CD4-positive, CD25-positive, alpha-beta regulatory T cell (primary cell): ENCODE measurements at regions not wholly inside any gene's neighbourhood (a gene's known extent, or its start where the extent isn't known, plus 50 kb on each side); places are given as distances from the start of the nearest gene placed in this dataset.
A peak's percentile ranks its signal among the peaks of the same experiment; 100 is the strongest.
"Not testable (repeated sequence)": the region's sequence is repeated elsewhere in the genome, so short reads cannot be mapped to it uniquely, and the experiment has no call there.

ENCODE experiments used
- ATAC-seq, 2 donors: fragments of 150-1000 bp; cut with Tn5 transposase; one replicate each; pipeline ENCODE4 v1.10.0; 2021; ENCODE audit warnings: low read depth in 2 of 2, moderate number of reproducible peaks in 2 of 2, moderate library complexity in 1 of 2
- DNase-seq, 3 donors: peaks; one replicate each; pipeline versions ENCODE4 v3.0.0 to v3.0.0-alpha.2; 2012 to 2022; ENCODE audit warnings: mixed read lengths in 1 of 3
- H3K27ac ChIP-seq: one replicate; pipeline ENCODE4 v1.7.0; 2013; ENCODE audit warnings: mild to moderate bottlenecking, low read length; ENCODE audit not compliant: insufficient read depth, poor library complexity, severe bottlenecking
- H3K27me3 ChIP-seq: one replicate; pipeline ENCODE4 v1.7.0; 2013; ENCODE audit warnings: low read length; ENCODE audit not compliant: control insufficient read depth, insufficient read depth
- H3K36me3 ChIP-seq: one replicate; pipeline ENCODE4 v1.7.0; 2013; ENCODE audit warnings: mild to moderate bottlenecking, low read length, moderate library complexity; ENCODE audit not compliant: control insufficient read depth, insufficient read depth
- H3K4me1 ChIP-seq: 2 replicates; pipeline ENCODE4 v1.7.0; 2013; ENCODE audit warnings: mild to moderate bottlenecking, low read length; ENCODE audit not compliant: insufficient read depth, control insufficient read depth, poor library complexity, severe bottlenecking
- H3K4me3 ChIP-seq: one replicate; pipeline ENCODE4 v1.7.0; 2013; ENCODE audit warnings: low read depth, mild to moderate bottlenecking, low read length, moderate library complexity
- H3K9me3 ChIP-seq, 2 experiments: 1 replicate in 1 of 2; 2 replicates in 1 of 2; pipeline ENCODE4 v1.7.0; 2013; ENCODE audit warnings: low read length in 2 of 2, mild to moderate bottlenecking in 1 of 2, moderate library complexity in 1 of 2; ENCODE audit not compliant: control insufficient read depth in 2 of 2
- H3K27ac Mint-ChIP-seq, 3 donors: one replicate each; pipeline ENCODE4 v1.8.0; 2020 to 2022; ENCODE audit warnings: mild to moderate bottlenecking in 3 of 3, mixed read lengths in 3 of 3, moderate library complexity in 2 of 3
- H3K27me3 Mint-ChIP-seq: one replicate; pipeline ENCODE4 v1.8.0; 2022; ENCODE audit warnings: mild to moderate bottlenecking, mixed read lengths
- H3K36me3 Mint-ChIP-seq: one replicate; pipeline ENCODE4 v1.8.0; 2020; ENCODE audit warnings: mixed read lengths
- H3K4me1 Mint-ChIP-seq, 4 donors: one replicate each; pipeline ENCODE4 v1.8.0; 2020 to 2022; ENCODE audit warnings: mixed read lengths in 4 of 4, mild to moderate bottlenecking in 1 of 4
- H3K4me3 Mint-ChIP-seq, 4 donors: one replicate each; pipeline ENCODE4 v1.8.0; 2020 to 2022; ENCODE audit warnings: mild to moderate bottlenecking in 4 of 4, mixed read lengths in 4 of 4, moderate library complexity in 3 of 4
- H3K9me3 Mint-ChIP-seq, 7 donors: one replicate each; pipeline ENCODE4 v1.8.0; 2020 to 2022; ENCODE audit warnings: mixed read lengths in 7 of 7, mild to moderate bottlenecking in 3 of 7, moderate library complexity in 2 of 7

DNA sequence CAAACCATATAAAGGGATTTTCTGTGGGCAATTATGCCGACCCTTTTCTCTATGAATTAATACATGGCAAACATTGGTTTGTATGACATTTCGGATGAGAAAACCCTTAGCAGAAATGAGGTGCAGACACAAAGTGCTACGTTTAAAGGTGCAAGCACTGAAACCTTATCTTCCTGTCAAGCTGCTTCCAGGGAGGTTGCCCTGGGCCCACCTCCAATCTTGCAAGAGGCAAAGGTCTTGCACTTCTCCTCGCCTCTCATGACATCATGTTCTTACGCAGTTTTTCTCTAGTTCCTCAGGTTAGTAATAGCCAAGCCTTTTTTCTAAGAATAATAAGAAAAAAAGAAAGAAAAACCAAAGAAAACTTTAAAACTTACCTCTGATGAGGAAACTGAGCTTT, 220.1 kb downstream of the DHX15 start:
- no peaks in the 10 kb centered on the region for H3K9me3 ChIP-seq
- Mint-ChIP-seq H3K4me1 (no peaks in the 10 kb centered on the region), H3K36me3 (no peaks in the 10 kb centered on the region), H3K9me3 (peaks cover 0 to 2% (median 0%) of the 10 kb centered on the region in 7 donors), H3K27ac (no peak overlapping the region), H3K4me3 (no peak overlapping the region), H3K27me3 (no peaks in the 10 kb centered on the region)
- H3K27me3 ChIP-seq = no peaks in the 10 kb centered on the region
- H3K36me3 ChIP-seq = no peaks in the 10 kb centered on the region
- no peaks in the 10 kb centered on the region for H3K4me1 ChIP-seq
- ATAC-seq (no peak), DNase-seq (no peak)
- H3K27ac ChIP-seq = no peak overlapping the region
- no peak overlapping the region for H3K4me3 ChIP-seq

DNA sequence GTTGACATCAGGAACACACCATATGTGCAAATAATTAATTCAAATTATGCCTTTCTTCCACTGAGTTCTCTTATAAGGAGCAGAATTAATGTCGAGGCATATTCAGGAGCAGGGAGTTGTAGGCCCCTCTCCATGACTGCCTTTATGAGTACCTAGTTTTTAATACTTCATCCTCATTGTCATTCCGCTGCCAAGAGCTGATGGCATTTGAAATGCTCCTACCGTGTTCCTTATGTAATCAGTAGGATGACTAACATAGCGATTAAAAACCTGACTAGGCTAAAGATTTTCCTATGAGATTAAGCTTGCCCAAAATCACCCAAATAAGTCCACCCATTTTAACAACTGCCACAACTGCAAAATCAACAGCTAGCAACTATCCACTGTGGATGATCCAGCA, 220.6 kb downstream of the DHX15 start:
- H3K4me1 ChIP-seq = no peaks in the 10 kb centered on the region
- Mint-ChIP-seq H3K27ac (no peak overlapping the region), H3K4me1 (no peaks in the 10 kb centered on the region), H3K27me3 (no peaks in the 10 kb centered on the region), H3K4me3 (no peak overlapping the region), H3K36me3 (no peaks in the 10 kb centered on the region), H3K9me3 (peaks cover 0 to 2% (median 0%) of the 10 kb centered on the region in 7 donors)
- ATAC-seq = no peak
- H3K4me3 ChIP-seq = no peak overlapping the region
- no peak for DNase-seq
- H3K9me3 ChIP-seq = no peaks in the 10 kb centered on the region
- H3K27me3 ChIP-seq = no peaks in the 10 kb centered on the region
- no peaks in the 10 kb centered on the region for H3K36me3 ChIP-seq
- H3K27ac ChIP-seq = no peak overlapping the region

DNA sequence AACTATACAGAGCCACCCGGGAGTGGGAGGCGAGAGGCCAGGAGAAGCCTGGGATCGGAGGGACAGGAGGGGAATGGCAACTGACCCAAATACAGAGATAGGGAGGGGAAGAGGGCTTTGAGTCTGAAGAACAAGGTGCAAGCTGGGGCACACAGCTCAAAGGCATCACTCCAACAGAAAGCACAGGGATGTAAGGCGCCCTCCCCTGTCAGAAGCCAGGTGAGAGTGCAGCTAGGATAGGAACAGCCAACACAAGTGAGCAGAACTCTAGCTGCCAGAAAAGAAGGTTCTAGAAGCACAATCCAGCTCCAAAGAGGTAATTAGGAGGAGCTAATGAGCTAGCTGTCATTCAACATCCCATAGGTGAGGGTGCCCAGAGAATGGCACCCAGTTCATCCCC, 232.2 kb downstream of the DHX15 start:
- Mint-ChIP-seq H3K27me3 (no peaks in the 10 kb centered on the region), H3K9me3 (peaks cover 0 to 3% (median 0%) of the 10 kb centered on the region in 7 donors), H3K36me3 (no peaks in the 10 kb centered on the region), H3K4me1 (no peaks in the 10 kb centered on the region), H3K27ac (no peak overlapping the region), H3K4me3 (no peak overlapping the region)
- H3K27me3 ChIP-seq = no peaks in the 10 kb centered on the region
- no peak overlapping the region for H3K27ac ChIP-seq
- H3K9me3 ChIP-seq = no peaks in the 10 kb centered on the region
- DNase-seq = no peak
- H3K4me3 ChIP-seq = no peak overlapping the region
- H3K4me1 ChIP-seq = no peaks in the 10 kb centered on the region
- ATAC-seq = no peak
- no peaks in the 10 kb centered on the region for H3K36me3 ChIP-seq

DNA sequence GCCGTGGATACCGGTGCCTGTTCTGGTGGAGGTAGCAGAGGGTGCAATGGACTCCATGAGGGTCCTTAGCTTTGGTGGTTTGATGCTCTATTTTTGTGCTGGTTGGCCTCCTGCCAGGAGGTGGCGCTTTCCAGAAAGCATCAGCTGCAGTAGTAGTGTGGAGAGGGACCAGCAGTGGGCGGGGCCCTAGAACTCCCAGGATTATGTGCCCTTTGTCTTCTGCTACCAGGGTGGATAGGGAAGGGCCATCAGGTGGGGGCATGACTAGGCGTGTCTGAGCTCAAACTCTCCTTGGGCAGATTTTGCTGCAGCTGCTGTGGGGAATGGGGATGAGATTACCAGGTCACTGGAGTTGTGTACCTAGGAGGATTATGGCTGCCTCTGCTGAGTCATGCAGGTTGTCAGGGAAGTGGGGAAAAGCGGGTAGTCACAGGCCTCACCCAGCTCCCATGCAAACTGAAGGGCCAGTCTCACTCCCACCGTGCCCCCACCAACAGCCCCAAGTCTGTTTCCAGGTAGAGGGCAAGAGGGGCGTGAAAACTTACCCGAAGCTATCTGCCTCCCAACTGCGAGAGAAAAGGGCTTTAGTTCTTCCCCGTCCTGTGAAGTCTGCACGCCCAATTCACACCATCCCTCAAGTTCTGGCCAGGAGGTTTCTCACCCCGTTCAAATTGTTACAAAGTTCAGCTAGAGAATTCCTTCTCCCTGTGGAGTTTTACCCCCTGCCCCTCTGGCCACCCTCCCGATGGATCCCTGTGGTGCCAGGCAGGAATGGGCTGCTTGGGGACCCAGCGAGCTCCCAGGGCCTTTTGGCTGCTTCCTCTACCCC, 235.0 kb downstream of the DHX15 start:
- H3K9me3 Mint-ChIP-seq, H3K9me3 ChIP-seq, H3K4me1 Mint-ChIP-seq, H3K4me3 ChIP-seq, H3K27me3 Mint-ChIP-seq, H3K27ac ChIP-seq, H3K4me3 Mint-ChIP-seq, H3K4me1 ChIP-seq, H3K36me3 Mint-ChIP-seq, DNase-seq, H3K36me3 ChIP-seq, ATAC-seq, H3K27me3 ChIP-seq: not testable (repeated sequence)
- H3K27ac Mint-ChIP-seq = peak overlapping the region in 1 of 3 donors; percentile 65

DNA sequence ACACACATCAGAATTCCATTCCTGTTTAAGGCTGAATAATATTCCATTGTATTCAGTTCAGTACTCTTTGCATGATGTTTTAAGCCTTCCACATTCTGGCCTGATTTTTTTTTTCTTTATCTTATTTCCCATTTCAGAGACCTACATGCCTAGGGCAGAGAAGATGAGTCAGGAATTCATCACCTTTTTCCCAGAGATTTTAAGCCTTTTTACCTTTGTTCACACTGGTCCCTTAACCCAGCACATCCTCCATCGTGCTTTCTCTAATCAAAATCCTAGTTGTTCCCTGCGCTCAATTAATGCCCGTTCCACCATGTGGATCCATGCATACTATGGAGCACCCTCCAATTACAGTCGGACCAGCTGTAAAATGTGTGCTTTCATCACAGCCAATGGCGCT, 245.1 kb downstream of the DHX15 start:
- no peaks in the 10 kb centered on the region for H3K36me3 Mint-ChIP-seq

DNA sequence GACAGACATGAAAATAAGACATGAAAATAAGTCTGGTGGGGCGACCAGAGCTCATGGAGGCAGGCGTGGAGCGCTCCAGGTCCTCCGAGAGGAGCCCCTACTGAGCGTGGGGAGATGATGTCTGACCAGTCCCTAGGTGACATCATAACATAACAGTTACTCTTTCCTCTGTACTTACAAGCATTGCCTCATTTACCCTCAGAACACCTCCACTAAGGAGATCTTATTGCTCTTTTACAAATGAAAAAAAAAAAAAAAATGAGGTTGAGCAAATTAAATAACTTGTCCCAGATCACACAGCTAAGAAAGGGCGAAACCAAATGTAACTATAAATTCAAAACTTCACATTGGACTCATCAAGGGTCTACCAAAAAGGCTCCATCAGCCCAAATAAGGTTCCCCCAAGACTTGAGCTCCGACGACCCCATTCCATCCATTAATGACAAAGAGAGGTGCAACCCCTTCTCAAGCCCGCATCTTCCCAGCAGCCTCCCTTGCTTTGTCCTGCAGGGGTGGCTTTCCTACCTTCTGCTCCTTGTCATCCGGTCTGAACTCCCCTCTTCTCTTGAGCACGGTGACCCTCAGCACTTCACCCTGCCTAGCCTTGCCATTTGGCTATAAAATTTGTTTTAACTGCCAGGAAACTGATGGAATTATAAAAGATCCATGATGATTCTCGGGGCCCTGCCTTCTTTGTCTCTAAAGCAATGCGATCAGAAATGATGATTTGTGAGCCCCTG, 246.7 kb downstream of the DHX15 start:
- H3K9me3 Mint-ChIP-seq = peaks cover 0 to 7% (median 2%) of the 10 kb centered on the region in 7 donors
- no peaks in the 10 kb centered on the region for H3K4me1 ChIP-seq
- H3K27ac Mint-ChIP-seq = no peak overlapping the region
- no peaks in the 10 kb centered on the region for H3K4me1 Mint-ChIP-seq
- no peak overlapping the region for H3K27ac ChIP-seq
- H3K27me3 Mint-ChIP-seq = no peaks in the 10 kb centered on the region
- H3K9me3 ChIP-seq = no peaks in the 10 kb centered on the region
- no peaks in the 10 kb centered on the region for H3K27me3 ChIP-seq
- H3K4me3 ChIP-seq = no peak overlapping the region
- no peak overlapping the region for H3K4me3 Mint-ChIP-seq
- no peaks in the 10 kb centered on the region for H3K36me3 Mint-ChIP-seq
- H3K36me3 ChIP-seq = no peaks in the 10 kb centered on the region
- no peak for DNase-seq
- no peak for ATAC-seq

More for the DNA sequence above, 245.1 kb downstream of the DHX15 start:
- Mint-ChIP-seq H3K9me3 (peaks cover 0 to 9% (median 2%) of the 10 kb centered on the region in 7 donors), H3K27ac (no peak overlapping the region), H3K4me1 (no peaks in the 10 kb centered on the region), H3K27me3 (no peaks in the 10 kb centered on the region), H3K4me3 (no peak overlapping the region)
- H3K4me1 ChIP-seq = no peaks in the 10 kb centered on the region
- H3K27me3 ChIP-seq = no peaks in the 10 kb centered on the region
- H3K4me3 ChIP-seq = no peak overlapping the region
- ATAC-seq (no peak), DNase-seq (no peak)
- no peaks in the 10 kb centered on the region for H3K9me3 ChIP-seq
- H3K36me3 ChIP-seq = no peaks in the 10 kb centered on the region
- no peak overlapping the region for H3K27ac ChIP-seq

DNA sequence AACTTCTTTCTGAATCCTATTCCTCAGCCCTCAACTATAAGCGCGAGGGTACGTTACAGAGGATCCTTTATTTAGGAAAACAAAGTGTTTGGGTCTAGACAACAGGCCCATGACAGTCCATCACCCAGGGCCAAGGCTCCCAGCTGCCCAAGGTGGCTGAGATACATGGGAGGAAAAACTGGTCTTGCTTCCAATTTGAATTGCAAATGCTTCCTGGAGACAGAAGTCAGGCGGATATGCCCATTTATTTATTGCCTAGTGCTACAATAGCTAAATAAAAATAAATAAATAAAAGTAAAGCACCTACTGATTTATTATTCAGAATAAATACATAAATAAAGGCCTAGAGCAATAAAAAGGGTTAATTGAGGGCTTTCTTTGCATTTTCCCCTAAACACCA, 248.7 kb downstream of the DHX15 start:
- H3K4me1 ChIP-seq = no peaks in the 10 kb centered on the region
- ATAC-seq (no peak), DNase-seq (no peak)
- no peaks in the 10 kb centered on the region for H3K4me1 Mint-ChIP-seq
- H3K4me3 Mint-ChIP-seq = no peak overlapping the region
- peaks cover 0 to 6% (median 2%) of the 10 kb centered on the region in 7 donors for H3K9me3 Mint-ChIP-seq
- H3K36me3 Mint-ChIP-seq = no peaks in the 10 kb centered on the region
- no peak overlapping the region for H3K4me3 ChIP-seq
- no peaks in the 10 kb centered on the region for H3K27me3 ChIP-seq
- no peak overlapping the region for H3K27ac ChIP-seq
- no peaks in the 10 kb centered on the region for H3K36me3 ChIP-seq
- H3K27ac Mint-ChIP-seq = no peak overlapping the region
- no peaks in the 10 kb centered on the region for H3K27me3 Mint-ChIP-seq
- no peaks in the 10 kb centered on the region for H3K9me3 ChIP-seq

DNA sequence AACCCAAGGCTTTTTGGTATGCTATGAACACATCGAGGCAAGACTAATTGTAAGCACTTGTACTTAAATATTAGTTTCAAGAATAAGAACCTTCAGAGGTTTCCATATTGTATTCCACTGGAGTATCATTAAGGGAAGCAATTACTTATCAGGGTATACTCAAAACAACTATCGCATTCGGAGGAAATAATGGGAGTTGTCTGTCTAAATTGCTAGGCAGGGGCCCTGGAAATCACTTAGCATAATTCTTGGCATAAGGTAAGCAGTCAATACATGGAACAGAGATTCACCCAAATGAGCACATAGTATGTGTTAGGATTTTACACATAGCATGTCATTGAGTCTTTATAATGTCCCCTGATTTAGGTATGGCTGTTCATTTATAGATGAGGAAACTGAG, 249.4 kb downstream of the DHX15 start:
- Histone ChIP-seq H3K27ac (no peak overlapping the region), H3K4me3 (no peak overlapping the region), H3K36me3 (no peaks in the 10 kb centered on the region), H3K27me3 (no peaks in the 10 kb centered on the region), H3K4me1 (no peaks in the 10 kb centered on the region), H3K9me3 (no peaks in the 10 kb centered on the region)
- no peak for ATAC-seq
- Mint-ChIP-seq H3K27me3 (no peaks in the 10 kb centered on the region), H3K4me1 (no peaks in the 10 kb centered on the region), H3K27ac (no peak overlapping the region), H3K9me3 (peaks cover 0 to 6% (median 2%) of the 10 kb centered on the region in 7 donors), H3K4me3 (no peak overlapping the region), H3K36me3 (no peaks in the 10 kb centered on the region)
- DNase-seq = no peak
